ENCODE measurements at regions not wholly inside any gene's neighbourhood (a gene's known extent, or its start where the extent isn't known, plus 50 kb on each side); places are given as distances from the start of the nearest gene placed in this dataset.

DNA sequence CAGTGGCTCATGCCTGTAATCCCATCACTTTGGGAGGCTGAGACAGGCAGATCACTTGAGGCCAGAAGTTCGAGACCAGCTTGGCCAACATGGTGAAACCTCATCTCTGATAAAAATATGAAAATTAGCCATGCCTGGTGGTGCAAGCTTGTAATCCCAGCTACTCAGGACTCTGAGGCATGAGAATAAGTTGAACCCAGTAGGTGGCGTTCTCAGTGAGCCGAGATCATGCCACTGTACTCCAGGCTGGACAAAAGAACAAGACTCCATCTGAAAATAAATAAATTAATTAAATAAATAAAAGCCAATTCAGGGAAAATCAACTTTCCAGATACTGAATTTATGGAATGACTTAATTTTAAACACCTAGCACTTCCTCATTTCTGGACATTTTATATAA lies 1722.1 kb downstream of the MAT2B start:
- intact Hi-C loops (cut with micrococcal nuclease), result no loop called here
- DNase-seq (ENCODE audit: low read depth, low spot score) (no peak), FAIRE-seq (no peak)
- Histone ChIP-seq H3K36me3 (ENCODE audit: control insufficient read depth in 2 of 2, extremely low read depth in 1 of 2, insufficient read depth in 2 of 2, low read length in 2 of 2) (no peaks in the 10 kb centered on the region), H3K4me1 (ENCODE audit: control insufficient read depth, extremely low read depth, insufficient read depth, low read length) (no peaks in the 10 kb centered on the region), H2AFZ (ENCODE audit: low read depth, low read length) (no peak overlapping the region), H3K4me3 (replicated peaks in 1 of 3; ENCODE audit: insufficient read depth in 1 of 3, low read depth in 1 of 3, low read length in 3 of 3) (no peak overlapping the region), H3K9ac (replicated peaks; ENCODE audit: extremely low read depth, insufficient read depth, low read length) (no peak overlapping the region), H3K27me3 (ENCODE audit: control insufficient read depth in 2 of 2, insufficient read depth in 2 of 2, low read length in 2 of 2) (no peaks in the 10 kb centered on the region), H3K9me1 (replicated peaks; ENCODE audit: control insufficient read depth, extremely low read depth, insufficient read depth, low read length) (no peaks in the 10 kb centered on the region), H3K4me2 (ENCODE audit: insufficient read depth, low read length) (no peak overlapping the region), H3K27ac (ENCODE audit: insufficient read depth, low read depth, low read length) (no peak overlapping the region), H3K79me2 (ENCODE audit: control insufficient read depth, insufficient read depth, low read length) (no peaks in the 10 kb centered on the region), H3K9me3 (replicated peaks; ENCODE audit: control insufficient read depth, insufficient read depth, low read length) (no peaks in the 10 kb centered on the region), H4K20me1 (replicated peaks; ENCODE audit: control insufficient read depth, extremely low read depth, insufficient read depth, low read length) (no peaks in the 10 kb centered on the region)
- CTCF ChIA-PET, result no interaction called here
- no peak for TF ChIP-seq MYC (IDR thresholded peaks at IDR 0.05; ENCODE audit: low read depth, low read length)
- no peak for TF ChIP-seq POLR2AphosphoS5 (IDR thresholded peaks at IDR 0.05; ENCODE audit: insufficient read depth, low read depth, low read length)
- TF ChIP-seq GATA2 (IDR thresholded peaks at IDR 0.05; ENCODE audit: insufficient read depth, insufficient read length, low read depth, low read length), result no peak
- no peak for TF ChIP-seq EZH2 (IDR thresholded peaks at IDR 0.05; ENCODE audit: borderline replicate concordance, low read depth, low read length, severe bottlenecking)
- TF ChIP-seq, protein P1, sequence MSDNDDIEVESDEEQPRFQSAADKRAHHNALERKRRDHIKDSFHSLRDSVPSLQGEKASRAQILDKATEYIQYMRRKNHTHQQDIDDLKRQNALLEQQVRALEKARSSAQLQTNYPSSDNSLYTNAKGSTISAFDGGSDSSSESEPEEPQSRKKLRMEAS (IDR thresholded peaks at IDR 0.05; ENCODE audit: insufficient read depth, insufficient read length), result no peak
- no peak for TF ChIP-seq POLR2A (IDR thresholded peaks at IDR 0.05; ENCODE audit: low read depth, low read length)
- TF ChIP-seq JUN (IDR thresholded peaks at IDR 0.05; ENCODE audit: borderline replicate concordance, insufficient read depth, insufficient read length, low read depth), result no peak
- TF ChIP-seq, protein P2, sequence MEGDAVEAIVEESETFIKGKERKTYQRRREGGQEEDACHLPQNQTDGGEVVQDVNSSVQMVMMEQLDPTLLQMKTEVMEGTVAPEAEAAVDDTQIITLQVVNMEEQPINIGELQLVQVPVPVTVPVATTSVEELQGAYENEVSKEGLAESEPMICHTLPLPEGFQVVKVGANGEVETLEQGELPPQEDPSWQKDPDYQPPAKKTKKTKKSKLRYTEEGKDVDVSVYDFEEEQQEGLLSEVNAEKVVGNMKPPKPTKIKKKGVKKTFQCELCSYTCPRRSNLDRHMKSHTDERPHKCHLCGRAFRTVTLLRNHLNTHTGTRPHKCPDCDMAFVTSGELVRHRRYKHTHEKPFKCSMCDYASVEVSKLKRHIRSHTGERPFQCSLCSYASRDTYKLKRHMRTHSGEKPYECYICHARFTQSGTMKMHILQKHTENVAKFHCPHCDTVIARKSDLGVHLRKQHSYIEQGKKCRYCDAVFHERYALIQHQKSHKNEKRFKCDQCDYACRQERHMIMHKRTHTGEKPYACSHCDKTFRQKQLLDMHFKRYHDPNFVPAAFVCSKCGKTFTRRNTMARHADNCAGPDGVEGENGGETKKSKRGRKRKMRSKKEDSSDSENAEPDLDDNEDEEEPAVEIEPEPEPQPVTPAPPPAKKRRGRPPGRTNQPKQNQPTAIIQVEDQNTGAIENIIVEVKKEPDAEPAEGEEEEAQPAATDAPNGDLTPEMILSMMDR (IDR thresholded peaks at IDR 0.05; ENCODE audit: extremely low read depth in 1 of 2, insufficient read depth in 1 of 2, low read depth in 1 of 2, low read length in 2 of 2), result no peak
- no peak for TF ChIP-seq FOS (IDR thresholded peaks at IDR 0.05; ENCODE audit: borderline replicate concordance, insufficient read depth, low read length)
- POLR2A ChIA-PET, result no interaction called here
- dilution Hi-C loops (cut with MboI; ENCODE audit: extremely low pct_ligation_motif_present, low sequenced_read_pairs), result no loop called here
- BruUV-seq (replicated peaks), result no TSS peak

Measured in endothelial cell of umbilical vein (primary cell).